ENCODE measurements at regions not wholly inside any gene's neighbourhood (a gene's known extent, or its start where the extent isn't known, plus 50 kb on each side); places are given as distances from the start of the nearest gene placed in this dataset.
A peak's percentile ranks its signal among the peaks of the same experiment; 100 is the strongest.
"Not testable (repeated sequence)": the region's sequence is repeated elsewhere in the genome, so short reads cannot be mapped to it uniquely, and the experiment has no call there.

DNA sequence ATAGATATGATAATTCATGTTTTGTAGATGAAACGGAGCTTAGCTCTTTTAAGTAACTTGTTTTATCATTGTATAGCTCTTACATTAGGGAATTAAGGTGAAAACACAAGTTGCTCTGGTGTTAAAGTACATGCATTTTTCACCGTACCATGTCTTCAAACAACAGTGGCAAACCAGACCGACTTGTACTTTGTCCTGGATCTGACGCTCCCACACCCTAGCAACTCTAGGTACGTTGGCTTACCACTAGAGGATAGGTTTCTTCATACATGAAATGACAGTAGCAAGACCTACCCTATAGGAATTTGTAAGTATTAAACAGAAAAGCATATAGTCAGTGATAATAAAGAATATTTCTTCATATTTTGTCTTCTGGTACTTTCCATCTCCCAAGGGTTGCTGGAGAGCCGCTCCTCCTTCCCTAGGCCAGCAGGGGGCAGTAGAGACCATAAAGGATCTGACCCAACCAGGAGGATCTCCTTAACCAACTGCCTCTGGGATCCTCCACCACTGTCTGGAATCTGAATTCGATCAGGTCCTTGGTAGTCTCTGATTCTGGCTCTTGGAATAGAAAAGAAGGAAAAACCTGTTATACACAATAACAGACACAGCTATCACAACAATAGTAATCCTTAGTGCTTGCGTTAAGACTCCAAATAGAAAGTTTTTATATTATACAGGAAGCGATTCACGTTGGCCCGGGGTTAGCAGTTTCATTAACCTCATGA is 136.7 kb downstream of the CAVIN4 start:
- peak; percentile 56 to 77 for DNase-seq

GRCh38 chr9:100715100-100715380 is 137.2 kb downstream of the CAVIN4 start:
- no peak for DNase-seq

DNA sequence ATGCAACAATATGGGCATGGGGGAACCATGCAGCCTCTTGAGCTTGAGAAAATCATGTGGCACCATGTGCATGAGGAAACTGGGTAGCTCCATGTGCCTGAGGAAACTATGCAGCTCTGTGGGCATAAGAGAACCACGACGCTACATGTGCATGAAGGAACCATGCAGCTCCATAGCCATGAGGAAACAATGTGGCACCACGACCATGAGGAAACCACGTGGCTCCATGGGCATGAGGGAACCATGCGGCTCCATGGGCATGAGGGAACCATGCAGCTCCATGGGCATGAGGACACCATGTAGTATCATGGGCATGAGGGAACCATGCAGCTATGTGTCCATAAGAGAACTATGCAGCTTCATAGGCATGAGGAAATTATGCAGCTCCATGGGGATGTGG is 140.8 kb downstream of the CAVIN4 start:
- no peak for DNase-seq

DNA sequence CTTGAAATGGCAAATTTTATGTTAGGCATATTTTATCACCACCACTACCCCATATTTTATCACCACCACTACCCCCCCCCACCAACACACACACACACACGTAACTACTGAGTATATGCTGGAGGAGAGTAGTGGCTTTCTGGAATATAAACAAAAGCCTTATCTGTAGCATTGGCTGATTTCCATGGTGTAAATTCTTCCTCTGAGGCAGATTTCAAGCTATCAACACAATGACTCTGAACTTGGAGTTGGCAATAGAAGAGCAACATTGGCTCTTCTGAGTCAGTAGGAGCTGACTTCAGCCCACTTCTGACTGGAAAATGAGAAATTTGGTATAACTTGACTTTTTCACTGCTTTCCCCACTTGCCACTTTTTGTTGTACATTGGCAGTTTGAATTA is 143.0 kb downstream of the CAVIN4 start:
- no peak for DNase-seq

- DNase-seq, result peak; percentile 21 to 55
Measured at GRCh38 chr9:100724886-100725285, 147.0 kb downstream of the CAVIN4 start.

DNA sequence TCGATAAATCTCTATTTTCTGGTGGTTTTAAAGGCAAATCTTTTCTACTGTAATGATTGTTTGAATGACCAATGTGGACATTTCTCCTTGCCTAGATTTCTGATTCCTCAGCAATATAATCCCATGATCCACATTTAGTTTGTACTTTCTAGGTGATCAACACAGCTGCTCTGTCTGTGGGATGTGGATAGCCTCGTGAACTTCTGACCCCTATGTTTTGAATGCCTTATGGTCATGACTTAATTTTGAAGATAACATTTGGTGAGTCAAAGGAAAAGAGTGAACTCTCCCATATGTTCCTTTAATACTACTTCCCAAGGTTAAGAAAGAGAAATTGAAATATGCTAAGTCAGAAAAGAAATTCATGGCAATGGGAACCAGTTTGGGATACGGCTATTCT is 147.5 kb downstream of the CAVIN4 start:
- DNase-seq, result no peak

DNA sequence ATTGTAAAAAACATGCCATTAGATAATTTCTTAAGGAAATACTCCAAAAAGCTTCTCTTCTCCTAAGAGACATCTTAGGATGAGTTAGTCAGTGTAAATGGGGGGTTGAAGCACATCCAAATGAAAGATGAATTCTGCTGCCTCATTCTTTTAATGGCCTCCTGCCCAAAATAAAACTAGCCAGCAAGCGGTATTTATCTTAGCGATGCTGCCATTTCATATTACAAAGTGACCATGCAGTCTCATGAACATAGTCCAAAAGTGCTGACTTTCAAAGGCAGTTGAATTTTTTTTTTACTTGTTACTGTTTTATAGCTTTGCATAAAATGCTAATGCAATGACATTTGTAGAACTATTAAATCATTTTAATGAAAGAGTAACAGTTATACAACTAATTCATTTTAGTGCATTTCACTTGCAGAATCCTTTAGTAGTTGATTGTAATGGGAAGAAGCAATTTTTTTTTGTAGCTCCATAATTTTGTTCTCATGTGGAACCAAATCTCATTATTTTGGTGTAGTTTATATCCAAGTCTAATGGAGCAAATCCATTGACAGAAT is 151.5 kb downstream of the CAVIN4 start:
- DNase-seq, result no peak

DNA sequence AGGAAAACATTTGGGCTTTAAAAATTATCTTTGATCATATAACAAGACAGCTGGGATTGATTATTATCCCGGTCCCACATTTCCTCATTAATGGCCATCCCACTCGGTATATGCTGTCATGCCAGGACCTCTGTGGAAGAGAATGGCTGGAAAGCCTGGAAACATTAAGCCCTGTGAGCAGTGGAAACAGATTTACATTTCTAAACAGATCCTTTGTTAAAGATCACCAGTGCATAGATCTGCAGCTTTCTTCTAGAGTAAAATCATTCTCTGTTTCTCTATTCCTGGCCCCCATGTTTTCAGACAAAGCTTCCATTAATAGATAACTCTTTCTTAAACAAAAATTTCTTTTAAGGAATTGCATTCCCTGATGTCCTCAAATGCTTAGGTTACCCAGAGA is 152.2 kb downstream of the CAVIN4 start:
- DNase-seq, result no peak

- DNase-seq, result no peak
Measured at GRCh38 chr9:100731038-100731556, 153.2 kb downstream of the CAVIN4 start.

GRCh38 chr9:100731557-100731956 is 153.7 kb downstream of the CAVIN4 start:
- no peak for DNase-seq

DNA sequence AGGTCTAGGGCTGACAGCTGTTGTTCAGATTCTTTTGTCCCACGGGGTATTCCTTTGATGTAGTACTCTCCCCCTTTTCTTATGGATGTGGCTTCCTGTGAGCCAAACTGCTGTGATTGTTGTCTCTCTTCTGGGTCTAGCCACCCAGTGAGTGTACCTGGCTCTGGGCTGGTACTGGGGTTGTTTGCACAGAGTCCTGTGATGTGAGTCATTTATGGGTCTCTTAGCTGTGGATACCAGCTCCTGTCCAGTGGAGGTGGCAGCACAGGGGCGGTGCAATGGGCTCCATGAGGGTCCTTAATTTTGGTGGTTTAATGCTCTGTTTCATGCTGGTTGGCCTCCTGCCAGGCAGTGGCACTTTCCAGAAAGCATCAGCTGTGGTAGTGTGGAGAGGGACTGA is 161.3 kb downstream of the CAVIN4 start:
- no peak for DNase-seq

- no peak for DNase-seq
Measured at GRCh38 chr9:100739666-100740065, 161.8 kb downstream of the CAVIN4 start.

GRCh38 chr9:100748930-100749329 is 171.1 kb downstream of the CAVIN4 start:
- DNase-seq, result not testable (repeated sequence)

DNA sequence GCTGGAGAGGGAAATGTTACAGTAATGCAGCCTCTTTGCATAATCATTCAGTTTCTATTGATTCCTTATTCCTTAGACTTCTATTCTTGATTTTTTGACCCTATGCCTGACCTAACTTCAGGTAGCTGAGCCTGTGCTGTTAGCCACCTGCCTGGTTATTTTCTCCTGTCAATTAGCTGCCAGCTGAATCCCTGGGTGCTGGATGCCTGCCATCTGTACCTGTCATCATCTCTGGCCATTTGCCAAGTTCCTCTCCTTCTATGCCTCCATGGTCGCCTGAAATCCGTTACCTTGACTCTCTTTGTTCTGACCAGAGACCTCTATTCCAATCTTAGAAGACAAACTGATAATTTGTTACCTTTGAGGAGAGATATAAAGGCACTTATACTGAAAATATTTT is 178.3 kb downstream of the CAVIN4 start:
- peak; percentile 69 to 84 for DNase-seq

DNA sequence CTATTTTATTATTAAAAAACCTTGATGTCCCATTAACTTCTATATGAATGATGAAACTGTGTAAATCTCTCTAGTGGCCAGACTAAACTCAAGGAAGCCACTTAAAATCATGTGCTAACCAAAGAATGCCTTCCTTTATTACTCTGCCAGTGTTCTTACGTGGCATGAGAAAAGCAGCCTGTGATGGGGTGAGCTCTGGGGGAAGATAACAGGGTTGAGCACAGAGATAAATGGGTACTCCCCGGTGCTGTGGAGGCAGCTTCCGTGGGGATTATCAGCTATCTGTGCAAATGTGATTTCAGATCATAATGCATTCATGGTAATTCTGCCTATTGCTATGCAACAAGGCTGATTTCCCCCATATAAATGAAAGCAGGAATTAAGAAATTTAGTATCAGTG is 181.3 kb downstream of the CAVIN4 start:
- DNase-seq, result no peak

DNA sequence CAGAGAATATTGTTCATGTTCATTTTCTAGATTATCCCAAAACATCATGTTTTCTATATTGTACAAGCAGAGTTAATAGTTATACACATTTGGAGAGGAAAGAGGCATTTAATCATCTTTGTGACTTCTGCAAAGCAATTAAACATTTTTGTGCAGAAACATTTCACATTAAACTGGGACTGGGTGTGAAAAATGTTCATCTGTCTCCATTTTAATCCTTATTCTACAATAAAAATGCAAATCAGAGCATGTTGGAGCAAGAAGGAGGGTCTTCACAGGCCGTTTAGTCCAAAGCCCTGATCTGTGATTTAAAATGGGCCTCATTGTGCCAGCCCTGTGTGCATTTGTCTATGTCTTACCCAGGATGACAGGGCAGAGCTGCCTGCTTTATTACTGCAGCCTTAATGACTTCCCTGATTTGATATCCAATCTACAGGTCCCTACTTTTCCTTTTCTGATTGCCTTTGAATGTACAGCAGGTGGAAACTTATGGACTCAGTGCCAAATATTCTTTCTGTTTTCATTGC is 183.5 kb downstream of the CAVIN4 start:
- peak in 1 of 2 experiments; percentile 41 for DNase-seq

GRCh38 chr9:100774326-100774725 is 196.4 kb downstream of the CAVIN4 start:
- no peak for DNase-seq

GRCh38 chr9:100774962-100775361 is 197.1 kb downstream of the CAVIN4 start:
- no peak for DNase-seq

- DNase-seq, result no peak
Measured at GRCh38 chr9:100775912-100776311, 198.0 kb downstream of the CAVIN4 start.

GRCh38 chr9:100784755-100785154 is 206.9 kb downstream of the CAVIN4 start:
- DNase-seq, result no peak

- DNase-seq, result no peak
Measured at GRCh38 chr9:100785946-100786345, 208.1 kb downstream of the CAVIN4 start.

DNA sequence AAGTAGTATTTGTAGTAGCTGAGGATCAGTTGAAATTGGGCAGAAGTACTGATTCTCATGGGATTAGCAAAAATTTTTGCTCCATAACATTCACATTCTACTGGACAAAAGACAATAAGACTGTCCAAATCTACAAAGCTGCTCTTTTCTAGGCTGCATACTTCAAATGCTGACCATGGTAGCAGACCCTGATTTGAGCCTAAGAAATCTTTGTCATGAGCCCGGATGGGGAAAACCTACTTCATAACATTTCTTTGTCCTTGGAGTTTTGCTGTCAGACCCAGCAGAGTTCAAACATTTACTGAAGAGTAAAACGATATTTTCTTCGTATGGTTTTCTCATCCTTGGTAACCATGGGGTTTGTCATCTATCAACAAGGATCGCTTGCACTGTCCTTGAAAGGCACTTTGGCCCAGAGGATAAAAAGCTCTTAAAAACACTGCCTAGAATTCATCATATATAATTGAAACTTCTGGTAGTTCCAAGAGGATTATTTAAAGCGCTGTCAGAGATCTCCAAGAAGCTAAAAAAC is 216.9 kb downstream of the CAVIN4 start:
- no peak for DNase-seq

- no peak for DNase-seq
Measured at GRCh38 chr9:100803956-100804355, 224.6 kb upstream of the PLPPR1 start.

GRCh38 chr9:100811643-100812042 is 216.9 kb upstream of the PLPPR1 start:
- DNase-seq, result no peak
